ENCODE measurements at regions not wholly inside any gene's neighbourhood (a gene's known extent, or its start where the extent isn't known, plus 50 kb on each side); places are given as distances from the start of the nearest gene placed in this dataset.
"Not testable (repeated sequence)": the region's sequence is repeated elsewhere in the genome, so short reads cannot be mapped to it uniquely, and the experiment has no call there.

- no peak for DNase-seq (ENCODE audit: low read depth)
- POLR2A ChIA-PET = no interaction called here
- CTCF ChIA-PET = no interaction called here
- H3K27me3 ChIP-seq (ENCODE audit: control insufficient read depth, insufficient read depth, low read length) = no peaks in the 10 kb centered on the region
- no peaks in the 10 kb centered on the region for H3K36me3 ChIP-seq (ENCODE audit: control insufficient read depth, insufficient read depth, low read length)
- H3K4me3 ChIP-seq (ENCODE audit: low read depth, low read length) = no peak overlapping the region
- no peak for TF ChIP-seq CTCF (IDR thresholded peaks at IDR 0.05; ENCODE audit: insufficient read depth, low read depth, low read length)
These were observed 148.3 kb downstream of the TFAP2B start for GRCh38 chr6:50966986-50967385.

GRCh38 chr6:50968246-50968645 lies 149.6 kb downstream of the TFAP2B start:
- H3K36me3 ChIP-seq (ENCODE audit: control insufficient read depth, insufficient read depth, low read length); DNase-seq (ENCODE audit: low read depth); H3K4me3 ChIP-seq (ENCODE audit: low read depth, low read length); POLR2A ChIA-PET; H3K27me3 ChIP-seq (ENCODE audit: control insufficient read depth, insufficient read depth, low read length); CTCF ChIA-PET: not testable (repeated sequence)

GRCh38 chr6:50970908-50971307 lies 152.2 kb downstream of the TFAP2B start:
- Histone ChIP-seq H3K27me3 (ENCODE audit: control insufficient read depth, insufficient read depth, low read length) (no peaks in the 10 kb centered on the region), H3K4me3 (ENCODE audit: low read depth, low read length) (no peak overlapping the region), H3K36me3 (ENCODE audit: control insufficient read depth, insufficient read depth, low read length) (no peaks in the 10 kb centered on the region)
- POLR2A ChIA-PET = no interaction called here
- DNase-seq (ENCODE audit: low read depth) = no peak
- CTCF ChIA-PET = interaction anchor here (0.6 kb wide), 1 partner anchor 22 kb away, joined by 3 read pairs; no protein-coding TSS in a partner anchor
- no peak for TF ChIP-seq CTCF (IDR thresholded peaks at IDR 0.05; ENCODE audit: insufficient read depth, low read depth, low read length)

GRCh38 chr6:50973464-50973863 lies 154.8 kb downstream of the TFAP2B start:
- H3K36me3 ChIP-seq (ENCODE audit: control insufficient read depth, insufficient read depth, low read length) = no peaks in the 10 kb centered on the region
- TF ChIP-seq CTCF (IDR thresholded peaks at IDR 0.05; ENCODE audit: insufficient read depth, low read depth, low read length) = no peak
- no peaks in the 10 kb centered on the region for H3K27me3 ChIP-seq (ENCODE audit: control insufficient read depth, insufficient read depth, low read length)
- H3K4me3 ChIP-seq (ENCODE audit: low read depth, low read length) = no peak overlapping the region
- CTCF ChIA-PET = no interaction called here
- POLR2A ChIA-PET = no interaction called here
- DNase-seq (ENCODE audit: low read depth) = no peak

GRCh38 chr6:50974319-50974718 lies 155.6 kb downstream of the TFAP2B start:
- H3K36me3 ChIP-seq (ENCODE audit: control insufficient read depth, insufficient read depth, low read length) = no peaks in the 10 kb centered on the region
- DNase-seq (ENCODE audit: low read depth) = no peak
- no peak overlapping the region for H3K4me3 ChIP-seq (ENCODE audit: low read depth, low read length)
- POLR2A ChIA-PET = no interaction called here
- CTCF ChIA-PET = no interaction called here
- no peaks in the 10 kb centered on the region for H3K27me3 ChIP-seq (ENCODE audit: control insufficient read depth, insufficient read depth, low read length)
- no peak for TF ChIP-seq CTCF (IDR thresholded peaks at IDR 0.05; ENCODE audit: insufficient read depth, low read depth, low read length)

GRCh38 chr6:50975216-50975615 lies 156.5 kb downstream of the TFAP2B start:
- no peaks in the 10 kb centered on the region for H3K27me3 ChIP-seq (ENCODE audit: control insufficient read depth, insufficient read depth, low read length)
- H3K36me3 ChIP-seq (ENCODE audit: control insufficient read depth, insufficient read depth, low read length) = no peaks in the 10 kb centered on the region
- CTCF ChIA-PET = no interaction called here
- H3K4me3 ChIP-seq (ENCODE audit: low read depth, low read length) = no peak overlapping the region
- POLR2A ChIA-PET = no interaction called here
- DNase-seq (ENCODE audit: low read depth) = no peak
- no peak for TF ChIP-seq CTCF (IDR thresholded peaks at IDR 0.05; ENCODE audit: insufficient read depth, low read depth, low read length)

All from BJ (cell line).